GM19324 (cell line): ENCODE measurements at regions not wholly inside any gene's neighbourhood (a gene's known extent, or its start where the extent isn't known, plus 50 kb on each side); places are given as distances from the start of the nearest gene placed in this dataset.
"Not testable (repeated sequence)": the region's sequence is repeated elsewhere in the genome, so short reads cannot be mapped to it uniquely, and the experiment has no call there.

Source experiments
- ATAC-seq: cut with Tn5 transposase; IDR thresholded peaks from one replicate; pipeline ENCODE4 v1.9.1; 2021; ENCODE audit warnings: mild to moderate bottlenecking, moderate library complexity; ENCODE audit not compliant: unreplicated experiment, low FRiP score

GRCh38 chr1:221022331-221022730 lies 143.1 kb downstream of the HLX start:
- ATAC-seq = no peak

- ATAC-seq = no peak
Measured at GRCh38 chr1:221023482-221023881, 144.2 kb downstream of the HLX start.

- ATAC-seq = no peak
Measured at GRCh38 chr1:221025501-221025900, 146.3 kb downstream of the HLX start.

GRCh38 chr1:221025956-221026355 lies 146.7 kb downstream of the HLX start:
- ATAC-seq = no peak

GRCh38 chr1:221029981-221030649 lies 150.9 kb downstream of the HLX start:
- ATAC-seq = no peak

- no peak for ATAC-seq
Measured at GRCh38 chr1:221030990-221031389, 151.7 kb downstream of the HLX start.

- no peak for ATAC-seq
Measured at GRCh38 chr1:221031458-221032203, 152.4 kb downstream of the HLX start.

GRCh38 chr1:221032204-221032585 lies 153.0 kb downstream of the HLX start:
- ATAC-seq = no peak

- no peak for ATAC-seq
Measured at GRCh38 chr1:221032637-221033280, 153.5 kb downstream of the HLX start.

- ATAC-seq = no peak
Measured at GRCh38 chr1:221035662-221036153, 156.5 kb downstream of the HLX start.

GRCh38 chr1:221039616-221040015 lies 160.4 kb downstream of the HLX start:
- no peak for ATAC-seq

GRCh38 chr1:221040101-221040500 lies 160.9 kb downstream of the HLX start:
- no peak for ATAC-seq

GRCh38 chr1:221040691-221041285 lies 161.5 kb downstream of the HLX start:
- no peak for ATAC-seq

- no peak for ATAC-seq
Measured at GRCh38 chr1:221044538-221044937, 165.3 kb downstream of the HLX start.

GRCh38 chr1:221045151-221045550 lies 165.9 kb downstream of the HLX start:
- ATAC-seq = no peak

- peak; percentile 99 for ATAC-seq
Measured at GRCh38 chr1:221045842-221046831, 166.9 kb downstream of the HLX start.

- not testable (repeated sequence) for ATAC-seq
Measured at GRCh38 chr1:221051391-221051790, 172.1 kb downstream of the HLX start.

GRCh38 chr1:221053889-221054288 lies 174.6 kb downstream of the HLX start:
- ATAC-seq = no peak

- no peak for ATAC-seq
Measured at GRCh38 chr1:221059506-221059905, 180.3 kb downstream of the HLX start.

- ATAC-seq = no peak
Measured at GRCh38 chr1:221063651-221064050, 184.4 kb downstream of the HLX start.
